Small intestine (tissue), 7 donors: ENCODE measurements at regions not wholly inside any gene's neighbourhood (a gene's known extent, or its start where the extent isn't known, plus 50 kb on each side); places are given as distances from the start of the nearest gene placed in this dataset.
"Not testable (repeated sequence)": the region's sequence is repeated elsewhere in the genome, so short reads cannot be mapped to it uniquely, and the experiment has no call there.

Source experiments
- DNase-seq, 2 donors: peaks; one replicate each; pipeline versions ENCODE4 v3.0.0 to v3.0.0-alpha.2; 2013
- FAIRE-seq: peaks from 2 replicates; lab custom pipeline; 2012; peaks lifted over from hg19 to GRCh38; lab: Jason Lieb, UNC
- H3K27ac ChIP-seq, 3 donors: one replicate each; pipeline ENCODE4 v1.5.1; 2013; ENCODE audit warnings: low read length in 2 of 3, mild to moderate bottlenecking in 2 of 3, control low read depth in 1 of 3, inconsistent platforms in 1 of 3, low read depth in 1 of 3, moderate library complexity in 1 of 3
- H3K27me3 ChIP-seq, 3 donors: one replicate each; pipeline ENCODE4 v1.6.1; 2013; ENCODE audit warnings: low read length in 3 of 3, inconsistent platforms in 1 of 3; ENCODE audit not compliant: control insufficient read depth in 3 of 3, insufficient read depth in 3 of 3
- H3K36me3 ChIP-seq, 3 donors: one replicate each; pipeline ENCODE4 v1.6.1; 2013; ENCODE audit warnings: low read length in 3 of 3, inconsistent platforms in 1 of 3, low read depth in 1 of 3, mild to moderate bottlenecking in 1 of 3, moderate library complexity in 1 of 3; ENCODE audit not compliant: control insufficient read depth in 3 of 3, insufficient read depth in 2 of 3
- H3K4me1 ChIP-seq, 3 donors: one replicate each; pipeline ENCODE4 v1.6.1; 2013; ENCODE audit warnings: low read length in 2 of 3, inconsistent platforms in 1 of 3, low read depth in 1 of 3, mild to moderate bottlenecking in 1 of 3, moderate library complexity in 1 of 3; ENCODE audit not compliant: control insufficient read depth in 3 of 3, insufficient read depth in 2 of 3
- H3K4me3 ChIP-seq, 3 donors: one replicate each; pipeline ENCODE4 v1.5.1; 2013; ENCODE audit warnings: low read length in 3 of 3, control low read depth in 1 of 3, inconsistent platforms in 1 of 3, low read depth in 1 of 3, mild to moderate bottlenecking in 1 of 3, moderate library complexity in 1 of 3
- H3K9me3 ChIP-seq, 2 donors: one replicate each; pipeline ENCODE4 v1.6.1; 2013; ENCODE audit warnings: low read depth in 1 of 2, low read length in 1 of 2; ENCODE audit not compliant: control insufficient read depth in 2 of 2, insufficient read depth in 1 of 2
- WGBS, 3 donors: extraction: QIAGEN DNeasy Blood & Tissue Kit; methylation state at CpG; one replicate each; pipeline ENCODE4 v1.1.7; 2013; 5-methylcytosine and 5-hydroxymethylcytosine counted together
- donor health status: healthy with polysubstance abuse.
- donor health status: control.
- donor health status: control.
- donor health status: Bipolar disorder and iron deficiency.
- donor health status: healthy.

GRCh38 chr1:70507991-70508390 is 96.9 kb downstream of the CTH start:
- not testable (repeated sequence) for H3K27me3 ChIP-seq, H3K9me3 ChIP-seq, H3K36me3 ChIP-seq, DNase-seq, H3K27ac ChIP-seq, H3K4me1 ChIP-seq, H3K4me3 ChIP-seq, FAIRE-seq
- 77 to 81% (median 78%) methylated on average over 3 of the region's 3 CpGs for WGBS, 3 donors

GRCh38 chr1:70509996-70510876 is 99.2 kb downstream of the CTH start:
- no peaks in the 10 kb centered on the region for H3K9me3 ChIP-seq
- no peaks in the 10 kb centered on the region for H3K4me1 ChIP-seq
- FAIRE-seq (peak; percentile 89), DNase-seq (peak; percentile 58 to 66)
- H3K27ac ChIP-seq, result no peak overlapping the region
- WGBS, 3 donors, result 53 to 67% (median 55%) methylated on average over 19 of the region's 19 CpGs
- H3K36me3 ChIP-seq, result no peaks in the 10 kb centered on the region
- no peaks in the 10 kb centered on the region for H3K27me3 ChIP-seq
- no peak overlapping the region for H3K4me3 ChIP-seq

GRCh38 chr1:70517444-70517843 is 106.4 kb downstream of the CTH start:
- Histone ChIP-seq H3K27ac (no peak overlapping the region), H3K27me3 (no peaks in the 10 kb centered on the region), H3K36me3 (no peaks in the 10 kb centered on the region), H3K9me3 (no peaks in the 10 kb centered on the region), H3K4me3 (no peak overlapping the region), H3K4me1 (no peaks in the 10 kb centered on the region)
- 32 to 58% (median 32%) methylated on average over 2 of the region's 2 CpGs for WGBS, 3 donors
- FAIRE-seq, result no peak
- no peak for DNase-seq

GRCh38 chr1:70518106-70518505 is 107.0 kb downstream of the CTH start:
- no peak overlapping the region for H3K4me3 ChIP-seq
- H3K36me3 ChIP-seq, result no peaks in the 10 kb centered on the region
- WGBS, 3 donors, result 89 to 93% (median 93%) methylated on average over 1 of the region's 1 CpG
- no peak for FAIRE-seq
- H3K4me1 ChIP-seq, result no peaks in the 10 kb centered on the region
- no peak overlapping the region for H3K27ac ChIP-seq
- H3K9me3 ChIP-seq, result no peaks in the 10 kb centered on the region
- H3K27me3 ChIP-seq, result no peaks in the 10 kb centered on the region
- DNase-seq, result no peak

GRCh38 chr1:70528590-70529333 is 117.7 kb downstream of the CTH start:
- H3K9me3 ChIP-seq, result no peaks in the 10 kb centered on the region
- DNase-seq (peak; percentile 12 to 35), FAIRE-seq (no peak)
- H3K4me3 ChIP-seq, result no peak overlapping the region
- peaks cover 0 to 2% (median 0%) of the 10 kb centered on the region in 3 donors for H3K27me3 ChIP-seq
- H3K4me1 ChIP-seq, result no peaks in the 10 kb centered on the region
- H3K36me3 ChIP-seq, result no peaks in the 10 kb centered on the region
- WGBS, 3 donors, result 32 to 42% (median 33%) methylated on average over 12 of the region's 12 CpGs
- no peak overlapping the region for H3K27ac ChIP-seq

- no peak for FAIRE-seq
Observed at GRCh38 chr1:70536708-70537366, 125.8 kb downstream of the CTH start.

GRCh38 chr1:70537788-70538187 is 126.7 kb downstream of the CTH start:
- WGBS, 3 donors, result 82 to 90% (median 83%) methylated on average over 3 of the region's 3 CpGs
- DNase-seq (no peak), FAIRE-seq (no peak)
- Histone ChIP-seq H3K36me3 (no peaks in the 10 kb centered on the region), H3K4me3 (no peak overlapping the region), H3K27me3 (peaks cover 0 to 2% (median 0%) of the 10 kb centered on the region in 3 donors), H3K27ac (no peak overlapping the region), H3K9me3 (no peaks in the 10 kb centered on the region), H3K4me1 (no peaks in the 10 kb centered on the region)

More at GRCh38 chr1:70536708-70537366, 125.8 kb downstream of the CTH start:
- 82 to 93% (median 83%) methylated on average over 3 of the region's 3 CpGs for WGBS, 3 donors
- Histone ChIP-seq H3K27me3 (peaks cover 0 to 2% (median 0%) of the 10 kb centered on the region in 3 donors), H3K4me3 (no peak overlapping the region), H3K9me3 (no peaks in the 10 kb centered on the region), H3K4me1 (no peaks in the 10 kb centered on the region), H3K36me3 (no peaks in the 10 kb centered on the region), H3K27ac (no peak overlapping the region)
- DNase-seq, result no peak

GRCh38 chr1:70542030-70542429 is 131.0 kb downstream of the CTH start:
- no peaks in the 10 kb centered on the region for H3K4me1 ChIP-seq
- H3K27ac ChIP-seq, result no peak overlapping the region
- DNase-seq (no peak), FAIRE-seq (no peak)
- peaks cover 0 to 2% (median 0%) of the 10 kb centered on the region in 3 donors for H3K27me3 ChIP-seq
- no peaks in the 10 kb centered on the region for H3K9me3 ChIP-seq
- H3K4me3 ChIP-seq, result no peak overlapping the region
- no peaks in the 10 kb centered on the region for H3K36me3 ChIP-seq
